IMR-90 (cell line): ENCODE measurements at regions not wholly inside any gene's neighbourhood (a gene's known extent, or its start where the extent isn't known, plus 50 kb on each side); places are given as distances from the start of the nearest gene placed in this dataset.

Experiments
- ATAC-seq: fragments of 200-7000 bp; cut with Tn5 transposase; 2 replicates; pipeline ENCODE4 v1.9.1; 2020; ENCODE audit warnings: low read depth, mild to moderate bottlenecking, moderate library complexity
- BruUV-seq: library from RNA; stranded (reverse); fragments of 400-500 nt; replicated peaks from 2 replicates; lab custom pipeline; 2021; lab: Mats Ljungman, UMichigan
- CTCF ChIA-PET: fragments of 300-600 bp; formaldehyde crosslinking; extraction: SDS; loops from one replicate; lab custom pipeline; 2021; ENCODE audit warnings: antibody characterized with exemption; lab: Yijun Ruan, JAX
- POLR2A ChIA-PET: fragments of 300-600 bp; sonication (Branson Sonifier 250); formaldehyde crosslinking; loops from one replicate; lab custom pipeline; 2022; ENCODE audit warnings: antibody characterized with exemption; ENCODE audit not compliant: unreplicated experiment; lab: Charles Lee
- DNase-seq: peaks from one replicate; pipeline ENCODE4 v3.0.0; 2013
- H2AFZ ChIP-seq: replicated peaks from 2 replicates; pipeline ENCODE3; 2013; ENCODE audit warnings: low read length, mild to moderate bottlenecking; ENCODE audit not compliant: poor library complexity
- H2AK5ac ChIP-seq: 2 replicates; pipeline ENCODE4 v1.6.1; 2013; ENCODE audit warnings: low read depth, low read length, inconsistent platforms
- H2AK9ac ChIP-seq: replicated peaks from 2 replicates; pipeline ENCODE3; 2013; ENCODE audit warnings: mild to moderate bottlenecking, low read depth, low read length, moderate library complexity; ENCODE audit not compliant: poor library complexity
- H2BK120ac ChIP-seq: 2 replicates; pipeline ENCODE4 v1.6.1; 2013; ENCODE audit warnings: low read depth, low read length, inconsistent platforms
- H2BK15ac ChIP-seq: 3 replicates; pipeline ENCODE4 v1.6.1; 2013; ENCODE audit warnings: low read depth, low read length, inconsistent platforms
- H2BK20ac ChIP-seq: 2 replicates; pipeline ENCODE4 v1.6.1; 2013; ENCODE audit warnings: low read depth, mild to moderate bottlenecking, inconsistent platforms, low read length, moderate library complexity
- H2BK5ac ChIP-seq: 2 replicates; pipeline ENCODE4 v1.6.1; 2013; ENCODE audit warnings: mild to moderate bottlenecking, low read depth, low read length, inconsistent platforms; ENCODE audit not compliant: poor library complexity, severe bottlenecking
- H3K14ac ChIP-seq: replicated peaks from 2 replicates; pipeline ENCODE4 v1.6.1; 2013; ENCODE audit warnings: low read depth, low read length, inconsistent platforms
- H3K18ac ChIP-seq: 2 replicates; pipeline ENCODE4 v1.6.1; 2013; ENCODE audit warnings: low read depth, low read length, control low read depth
- H3K23ac ChIP-seq: 2 replicates; pipeline ENCODE4 v1.6.1; 2013; ENCODE audit warnings: low read depth, low read length, inconsistent platforms
- H3K27ac ChIP-seq: 2 replicates; pipeline ENCODE4 v1.5.1; 2013; ENCODE audit warnings: mild to moderate bottlenecking, control low read depth, low read length; ENCODE audit not compliant: insufficient read depth
- H3K27me3 ChIP-seq: 2 replicates; pipeline ENCODE4 v1.6.1; 2013; ENCODE audit warnings: low read length; ENCODE audit not compliant: control insufficient read depth, insufficient read depth
- H3K36me3 ChIP-seq: 2 replicates; pipeline ENCODE4 v1.6.1; 2013; ENCODE audit warnings: low read length, mixed read lengths; ENCODE audit not compliant: control insufficient read depth, insufficient read depth
- H3K4ac ChIP-seq: 2 replicates; pipeline ENCODE4 v1.6.1; 2013; ENCODE audit warnings: low read depth, low read length, inconsistent platforms
- H3K4me1 ChIP-seq: 2 replicates; pipeline ENCODE4 v1.6.1; 2013; ENCODE audit warnings: low read length, mixed read lengths; ENCODE audit not compliant: control insufficient read depth, insufficient read depth
- H3K4me2 ChIP-seq: 2 replicates; pipeline ENCODE4 v1.6.1; 2013; ENCODE audit warnings: low read depth, mild to moderate bottlenecking, control low read depth, low read length, moderate library complexity
- H3K4me3 ChIP-seq: 2 replicates; pipeline ENCODE4 v1.5.1; 2013; ENCODE audit warnings: low read depth, mild to moderate bottlenecking, control low read depth, low read length, moderate library complexity; ENCODE audit not compliant: insufficient read depth
- H3K56ac ChIP-seq: 2 replicates; pipeline ENCODE4 v1.6.1; 2013; ENCODE audit warnings: low read length, inconsistent platforms; ENCODE audit not compliant: insufficient read depth; ENCODE audit errors: extremely low read depth
- H3K79me1 ChIP-seq, 2 experiments: 2 replicates each; pipeline ENCODE4 v1.6.1; 2013; ENCODE audit warnings: low read length in 2 of 2, inconsistent platforms in 1 of 2, low read depth in 1 of 2
- H3K9ac ChIP-seq: 2 replicates; pipeline ENCODE4 v1.6.1; 2013; ENCODE audit warnings: low read depth, low read length, control low read depth
- H3K9me1 ChIP-seq: 2 replicates; pipeline ENCODE4 v1.6.1; 2013; ENCODE audit warnings: low read length, inconsistent platforms; ENCODE audit not compliant: insufficient read depth
- H3K9me3 ChIP-seq: 2 replicates; pipeline ENCODE4 v1.6.1; 2013; ENCODE audit warnings: low read length; ENCODE audit not compliant: control insufficient read depth, insufficient read depth
- H4K20me1 ChIP-seq: 2 replicates; pipeline ENCODE4 v1.6.1; 2013; ENCODE audit warnings: low read length, inconsistent platforms; ENCODE audit not compliant: insufficient read depth
- H4K5ac ChIP-seq: 2 replicates; pipeline ENCODE4 v1.6.1; 2013; ENCODE audit warnings: mild to moderate bottlenecking, low read depth, low read length, control low read depth
- H4K8ac ChIP-seq, 2 experiments: 2 replicates each; pipeline ENCODE4 v1.6.1; 2013; ENCODE audit warnings: low read depth in 2 of 2, low read length in 2 of 2, control low read depth in 1 of 2, inconsistent platforms in 1 of 2
- H4K91ac ChIP-seq: 2 replicates; pipeline ENCODE4 v1.6.1; 2013; ENCODE audit warnings: low read depth, low read length, inconsistent platforms; ENCODE audit not compliant: insufficient read depth
- BHLHE40 ChIP-seq: fragments of 150-350 bp; IDR thresholded peaks from 2 replicates; pipeline ENCODE4 v1.6.1; 2016; ENCODE audit warnings: mild to moderate bottlenecking, low read depth, low read length
- CEBPB ChIP-seq: IDR thresholded peaks from 2 replicates; pipeline ENCODE4 v1.6.1; 2012; ENCODE audit warnings: low read depth, low read length, improper control_type of control experiment
- CHD1 ChIP-seq: IDR thresholded peaks from 2 replicates; pipeline ENCODE4 v1.6.1; 2012; ENCODE audit warnings: low read depth, low read length, improper control_type of control experiment
- CTCF ChIP-seq: conservative IDR thresholded peaks from 2 replicates; pipeline ENCODE4 v1.5.1; 2012; ENCODE audit warnings: mild to moderate bottlenecking, low read depth, low read length, improper control_type of control experiment
- ELK1 ChIP-seq: fragments of 150-350 bp; IDR thresholded peaks from 2 replicates; pipeline ENCODE4 v1.6.1; 2016; ENCODE audit warnings: low read depth, mild to moderate bottlenecking, low read length, moderate library complexity, borderline replicate concordance
- FOS ChIP-seq: fragments of 150-350 bp; IDR thresholded peaks from 2 replicates; pipeline ENCODE4 v1.6.1; 2016; ENCODE audit warnings: low read depth, low read length
- MAFK ChIP-seq: IDR thresholded peaks from 2 replicates; pipeline ENCODE4 v1.6.1; 2012; ENCODE audit warnings: low read depth, low read length, improper control_type of control experiment
- MAZ ChIP-seq: IDR thresholded peaks from 2 replicates; pipeline ENCODE4 v1.6.1; 2012; ENCODE audit warnings: low read depth, mild to moderate bottlenecking, low read length, improper control_type of control experiment, moderate library complexity, borderline replicate concordance
- MXI1 ChIP-seq: IDR thresholded peaks from 2 replicates; pipeline ENCODE4 v1.6.1; 2012; ENCODE audit warnings: low read depth, mild to moderate bottlenecking, low read length, moderate library complexity, borderline replicate concordance
- NFE2L2 ChIP-seq: fragments of 150-350 bp; IDR thresholded peaks from 2 replicates; pipeline ENCODE4 v1.6.1; 2016; ENCODE audit warnings: low read depth, mild to moderate bottlenecking, low read length
- POLR2A ChIP-seq: IDR thresholded peaks from 2 replicates; pipeline ENCODE4 v1.6.1; 2012; ENCODE audit warnings: mild to moderate bottlenecking, low read depth, low read length
- RAD21 ChIP-seq: IDR thresholded peaks from 2 replicates; pipeline ENCODE4 v1.6.1; 2012; ENCODE audit warnings: low read length, improper control_type of control experiment
- RCOR1 ChIP-seq: IDR thresholded peaks from 2 replicates; pipeline ENCODE4 v1.6.1; 2012; ENCODE audit warnings: mild to moderate bottlenecking, low read length, improper control_type of control experiment; ENCODE audit not compliant: insufficient replicate concordance
- RFX5 ChIP-seq: IDR thresholded peaks from 2 replicates; pipeline ENCODE4 v1.8.0; 2012; ENCODE audit warnings: low read depth, mild to moderate bottlenecking, low read length, moderate library complexity
- SMC3 ChIP-seq: fragments of 150-350 bp; IDR thresholded peaks from 2 replicates; pipeline ENCODE4 v1.6.1; 2016; ENCODE audit warnings: low read depth, mild to moderate bottlenecking, antibody characterized with exemption, low read length, moderate library complexity
- USF2 ChIP-seq: fragments of 150-350 bp; IDR thresholded peaks from 2 replicates; pipeline ENCODE4 v1.6.1; 2017; ENCODE audit warnings: mild to moderate bottlenecking, antibody characterized with exemption, low read length, low read depth
- WGBS, 2 experiments: methylation state at CpG; one replicate each; pipeline versions ENCODE4 v1.1.5 to v1.1.7; 2013; ENCODE audit warnings: missing lambda C conversion rate in 2 of 2; ENCODE audit not compliant: insufficient read length in 1 of 2; ENCODE audit errors: extremely low coverage in 2 of 2; 5-methylcytosine and 5-hydroxymethylcytosine counted together
- dilution Hi-C: fragments of 300-500 bp; cut with HindIII; formaldehyde crosslinking; loops from one replicate; pipeline ENCODE4 v1.14.3; 2018; ENCODE audit warnings: low sequenced_read_pairs; ENCODE audit not compliant: unreplicated experiment
- in situ Hi-C: fragments of 300-500 bp; cut with MboI; formaldehyde crosslinking; loops from 3 replicates; pipeline ENCODE4 v1.14.3; 2019; ENCODE audit warnings: low sequenced_read_pairs, inconsistent platforms, mixed read lengths
- intact Hi-C: fragments of 100-400 bp; cut with micrococcal nuclease; formaldehyde crosslinking; loops from 2 replicates; pipeline ENCODE4 v1.10.0; 2022

GRCh38 chrX:114500622-114501021 lies 83.3 kb upstream of the HTR2C start:
- no peak overlapping the region for H2BK5ac ChIP-seq
- intact Hi-C loops (no loop called here), in situ Hi-C loops (no loop called here), dilution Hi-C loops (no loop called here)
- H3K27ac ChIP-seq, result no peak overlapping the region
- no peak overlapping the region for H2AFZ ChIP-seq
- H4K91ac ChIP-seq, result no peak overlapping the region
- no peaks in the 10 kb centered on the region for H3K79me1 ChIP-seq
- no peak overlapping the region for H4K5ac ChIP-seq
- no peak overlapping the region for H2AK9ac ChIP-seq
- no peak overlapping the region for H3K4ac ChIP-seq
- no peak overlapping the region for H2BK15ac ChIP-seq
- H3K14ac ChIP-seq, result no peak overlapping the region
- no peaks in the 10 kb centered on the region for H3K36me3 ChIP-seq
- TF ChIP-seq RFX5 (no peak), MXI1 (no peak), MAFK (no peak), ELK1 (no peak), POLR2A (no peak), USF2 (no peak), BHLHE40 (no peak), FOS (no peak), MAZ (no peak), CEBPB (no peak), RAD21 (no peak), CTCF (no peak), RCOR1 (no peak), CHD1 (no peak), NFE2L2 (no peak), SMC3 (no peak)
- H3K9ac ChIP-seq, result no peak overlapping the region
- CTCF ChIA-PET, result no interaction called here
- no peaks in the 10 kb centered on the region for H3K27me3 ChIP-seq
- no peak overlapping the region for H3K4me3 ChIP-seq
- BruUV-seq, result no TSS peak
- H3K4me2 ChIP-seq, result no peak overlapping the region
- H2BK20ac ChIP-seq, result no peak overlapping the region
- no peak overlapping the region for H3K18ac ChIP-seq
- H4K20me1 ChIP-seq, result no peaks in the 10 kb centered on the region
- DNase-seq (no peak), ATAC-seq (no peak)
- H3K23ac ChIP-seq, result no peak overlapping the region
- no peaks in the 10 kb centered on the region for H3K9me3 ChIP-seq
- no peaks in the 10 kb centered on the region for H3K9me1 ChIP-seq
- H2AK5ac ChIP-seq, result no peak overlapping the region
- POLR2A ChIA-PET, result no interaction called here
- no peak overlapping the region for H3K56ac ChIP-seq
- H3K4me1 ChIP-seq, result no peaks in the 10 kb centered on the region
- no peak overlapping the region for H2BK120ac ChIP-seq
- H4K8ac ChIP-seq, result no peak overlapping the region
- no CpG with 5 or more reads among the region's 1 CpG for WGBS, 2 experiments
